SU-DHL-6 (cell line): ENCODE measurements at regions not wholly inside any gene's neighbourhood (a gene's known extent, or its start where the extent isn't known, plus 50 kb on each side); places are given as distances from the start of the nearest gene placed in this dataset.

ENCODE experiments used
- CTCF ChIP-seq: fragments of 200-600 bp; sonication (generic); IDR thresholded peaks from one replicate; pipeline ENCODE4 v1.5.1; 2017; ENCODE audit warnings: antibody characterized with exemption, mild to moderate bottlenecking, low read length, moderate library complexity; ENCODE audit not compliant: insufficient read depth, poor library complexity, severe bottlenecking
- EZH2phosphoT487 ChIP-seq: fragments of 200-600 bp; sonication (generic), shearing (Covaris generic); conservative IDR thresholded peaks from 2 replicates; pipeline ENCODE4 v1.6.1; 2018; ENCODE audit warnings: mild to moderate bottlenecking, antibody characterized with exemption, low read length, moderate library complexity, mixed read lengths

GRCh38 chr6:62570372-62570771, 284.3 kb upstream of the KHDRBS2 start:
- TF ChIP-seq CTCF (no peak), EZH2phosphoT487 (no peak)
